ENCODE measurements at regions not wholly inside any gene's neighbourhood (a gene's known extent, or its start where the extent isn't known, plus 50 kb on each side); places are given as distances from the start of the nearest gene placed in this dataset.

DNA sequence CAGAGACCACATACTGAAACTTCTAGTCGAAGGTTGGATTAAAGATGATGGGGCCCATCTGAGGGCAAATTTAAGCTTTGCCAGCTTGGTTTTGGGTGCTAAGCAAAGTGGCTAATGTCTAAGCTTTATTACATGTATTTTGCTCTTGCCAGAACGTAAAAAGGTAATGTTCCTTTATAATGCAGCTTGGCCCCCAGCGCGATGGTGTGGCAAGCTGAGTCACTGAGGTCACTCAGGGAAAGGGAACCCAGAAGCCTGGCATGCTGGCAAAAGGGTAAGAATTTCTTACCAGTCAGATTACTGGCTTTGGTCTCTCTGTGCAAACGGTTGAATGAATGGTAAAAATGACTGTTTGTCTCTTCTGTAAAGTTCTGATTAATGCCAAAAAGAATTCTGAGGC lies 158.3 kb upstream of the KCND2 start:
- no peak overlapping the region for H3K4me3 ChIP-seq (ENCODE audit: low read depth, low read length)
- TF ChIP-seq, protein P1, sequence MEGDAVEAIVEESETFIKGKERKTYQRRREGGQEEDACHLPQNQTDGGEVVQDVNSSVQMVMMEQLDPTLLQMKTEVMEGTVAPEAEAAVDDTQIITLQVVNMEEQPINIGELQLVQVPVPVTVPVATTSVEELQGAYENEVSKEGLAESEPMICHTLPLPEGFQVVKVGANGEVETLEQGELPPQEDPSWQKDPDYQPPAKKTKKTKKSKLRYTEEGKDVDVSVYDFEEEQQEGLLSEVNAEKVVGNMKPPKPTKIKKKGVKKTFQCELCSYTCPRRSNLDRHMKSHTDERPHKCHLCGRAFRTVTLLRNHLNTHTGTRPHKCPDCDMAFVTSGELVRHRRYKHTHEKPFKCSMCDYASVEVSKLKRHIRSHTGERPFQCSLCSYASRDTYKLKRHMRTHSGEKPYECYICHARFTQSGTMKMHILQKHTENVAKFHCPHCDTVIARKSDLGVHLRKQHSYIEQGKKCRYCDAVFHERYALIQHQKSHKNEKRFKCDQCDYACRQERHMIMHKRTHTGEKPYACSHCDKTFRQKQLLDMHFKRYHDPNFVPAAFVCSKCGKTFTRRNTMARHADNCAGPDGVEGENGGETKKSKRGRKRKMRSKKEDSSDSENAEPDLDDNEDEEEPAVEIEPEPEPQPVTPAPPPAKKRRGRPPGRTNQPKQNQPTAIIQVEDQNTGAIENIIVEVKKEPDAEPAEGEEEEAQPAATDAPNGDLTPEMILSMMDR (IDR thresholded peaks at IDR 0.05; ENCODE audit: borderline replicate concordance, insufficient read depth, low read depth, low read length): no peak

DNA sequence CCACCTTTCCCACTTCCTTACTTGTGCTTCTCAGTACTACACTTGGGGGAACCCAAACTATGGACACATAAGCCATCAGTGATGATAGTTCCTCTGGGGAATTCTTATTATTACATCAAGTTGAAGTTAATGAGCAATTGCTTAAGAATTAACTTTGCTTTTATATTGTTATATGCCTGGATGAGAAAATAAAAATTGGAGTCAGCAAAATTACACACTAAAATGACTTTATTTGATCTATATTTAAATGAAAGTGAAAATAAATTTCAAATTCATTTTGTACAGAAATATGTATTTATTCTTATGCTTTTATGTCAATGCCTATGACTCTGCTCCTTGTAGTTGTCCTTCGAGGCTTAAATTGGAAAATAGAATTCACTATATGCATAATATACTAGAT lies 149.4 kb upstream of the KCND2 start:
- TF ChIP-seq, protein P1 (IDR thresholded peaks at IDR 0.05; ENCODE audit: borderline replicate concordance, insufficient read depth, low read depth, low read length): no peak
- no peak overlapping the region for H3K4me3 ChIP-seq (ENCODE audit: low read depth, low read length)

DNA sequence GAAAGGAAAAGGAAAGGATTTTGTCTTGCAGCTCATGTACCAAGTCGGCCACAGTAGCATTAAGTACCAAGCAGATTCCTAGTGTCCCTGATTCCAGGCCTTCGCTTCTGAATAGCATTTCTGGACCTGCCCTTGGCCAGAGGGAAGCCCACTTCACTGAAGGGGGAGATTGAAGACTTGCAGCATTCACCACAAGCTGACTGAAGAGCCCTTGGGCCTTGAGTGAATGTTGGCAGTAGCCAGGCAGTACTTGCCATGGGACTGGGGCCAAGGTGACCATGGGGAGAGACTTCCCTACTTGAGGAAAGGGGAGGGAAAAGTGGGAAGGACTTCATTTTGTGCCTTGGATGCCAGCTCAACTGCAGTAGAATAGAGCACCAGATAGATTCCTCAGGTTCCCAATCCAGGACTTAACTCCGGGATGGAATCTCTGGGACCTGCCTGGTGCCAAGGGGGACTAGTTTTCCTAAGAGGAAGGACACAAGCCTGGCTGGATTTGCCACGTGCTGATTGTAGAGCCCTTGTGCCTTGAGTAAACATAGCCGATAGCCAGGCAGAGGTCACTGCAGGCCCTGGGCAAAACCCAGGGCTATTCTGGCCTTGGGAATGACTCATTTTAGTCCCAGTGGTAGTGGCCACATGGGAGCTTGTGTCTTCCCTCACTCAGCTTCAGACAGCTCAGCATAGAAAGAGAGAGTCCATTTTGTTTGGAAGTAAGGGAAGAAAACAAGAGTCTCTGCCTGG lies 141.7 kb upstream of the KCND2 start:
- H3K4me3 ChIP-seq (ENCODE audit: low read depth, low read length): no peak overlapping the region
- TF ChIP-seq, protein P1 (IDR thresholded peaks at IDR 0.05; ENCODE audit: borderline replicate concordance, insufficient read depth, low read depth, low read length): no peak

DNA sequence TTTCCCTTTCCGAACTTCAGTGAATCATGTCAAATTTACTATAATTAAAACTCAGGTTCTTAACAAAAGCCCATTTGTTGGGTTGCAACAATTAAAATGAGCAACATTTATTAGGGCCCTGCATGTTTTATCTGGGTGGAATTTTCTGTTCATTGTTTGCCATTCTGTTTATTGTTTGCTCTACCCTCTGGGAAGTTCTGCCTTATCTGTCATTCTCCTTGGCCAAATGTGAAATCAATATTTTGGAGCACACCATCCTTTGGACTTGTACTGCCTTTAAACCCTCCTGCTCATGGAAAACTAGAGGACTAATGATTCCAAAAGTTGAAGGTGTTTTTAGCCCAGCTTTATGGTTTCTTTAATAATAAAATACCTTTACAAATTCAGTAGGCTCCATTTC lies 134.5 kb upstream of the KCND2 start:
- H3K4me3 ChIP-seq (ENCODE audit: low read depth, low read length): no peak overlapping the region
- TF ChIP-seq, protein P1 (IDR thresholded peaks at IDR 0.05; ENCODE audit: borderline replicate concordance, insufficient read depth, low read depth, low read length): no peak

DNA sequence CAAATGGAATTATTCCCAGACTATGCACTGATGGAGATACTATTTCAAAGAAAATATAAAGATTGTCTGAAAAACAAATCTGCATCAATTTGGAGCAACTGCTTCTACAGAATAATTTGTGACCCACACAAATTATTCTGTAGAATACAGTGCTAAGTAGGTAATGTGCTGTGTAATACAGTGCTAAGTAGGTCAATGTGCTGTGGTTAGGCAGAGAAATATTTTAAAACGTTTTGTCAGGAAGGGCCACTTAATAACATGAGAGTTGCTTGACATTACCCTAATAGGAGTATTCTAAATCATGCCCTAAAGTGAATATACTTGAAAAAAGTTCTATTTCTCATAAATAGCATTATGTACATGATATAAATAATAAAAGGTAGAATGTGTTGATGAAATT lies 116.5 kb upstream of the KCND2 start:
- no peak overlapping the region for H3K4me3 ChIP-seq (ENCODE audit: low read depth, low read length)
- TF ChIP-seq, protein P1 (IDR thresholded peaks at IDR 0.05; ENCODE audit: borderline replicate concordance, insufficient read depth, low read depth, low read length): no peak

DNA sequence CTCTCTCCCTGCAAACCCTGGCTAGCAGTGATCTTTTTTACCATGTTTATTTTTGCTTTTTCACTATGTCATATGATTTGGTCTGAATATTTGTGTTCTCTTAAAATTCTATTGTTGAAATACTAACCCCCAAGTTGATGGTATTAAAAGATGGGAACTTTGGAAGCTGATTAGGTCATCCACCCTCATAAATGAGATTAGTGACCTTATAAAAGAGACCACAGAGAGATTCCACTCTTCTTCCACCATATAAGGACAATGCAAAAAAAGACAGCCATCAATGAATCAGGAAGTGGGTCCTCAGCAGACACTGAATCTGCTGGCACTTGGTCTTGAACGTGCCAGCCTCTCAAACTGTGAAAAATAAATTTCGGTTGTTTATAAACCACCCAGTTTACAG lies 112.8 kb upstream of the KCND2 start:
- no peak overlapping the region for H3K4me3 ChIP-seq (ENCODE audit: low read depth, low read length)
- TF ChIP-seq, protein P1 (IDR thresholded peaks at IDR 0.05; ENCODE audit: borderline replicate concordance, insufficient read depth, low read depth, low read length): no peak

DNA sequence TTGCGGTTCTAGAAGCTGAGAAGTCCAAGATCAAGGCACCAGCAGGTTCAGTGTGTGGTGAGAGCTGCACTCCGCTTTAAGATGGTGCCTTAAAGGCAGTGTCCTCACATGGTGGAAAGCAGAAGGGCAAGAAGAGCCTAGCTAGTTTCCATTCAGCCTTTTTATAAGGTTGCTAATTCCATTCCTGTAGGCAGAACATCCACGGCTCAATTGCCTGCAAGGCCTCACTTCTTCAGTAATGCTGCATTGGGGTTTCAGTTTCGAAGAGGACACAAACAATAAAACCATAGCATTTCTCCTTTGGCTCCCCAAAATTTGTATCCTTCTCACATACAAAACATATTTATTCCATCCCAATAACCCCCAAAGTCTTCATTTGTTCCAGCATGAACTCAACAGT lies 109.5 kb upstream of the KCND2 start:
- TF ChIP-seq, protein P1 (IDR thresholded peaks at IDR 0.05; ENCODE audit: borderline replicate concordance, insufficient read depth, low read depth, low read length): no peak
- no peak overlapping the region for H3K4me3 ChIP-seq (ENCODE audit: low read depth, low read length)
